ENCODE measurements at regions not wholly inside any gene's neighbourhood (a gene's known extent, or its start where the extent isn't known, plus 50 kb on each side); places are given as distances from the start of the nearest gene placed in this dataset.

DNA sequence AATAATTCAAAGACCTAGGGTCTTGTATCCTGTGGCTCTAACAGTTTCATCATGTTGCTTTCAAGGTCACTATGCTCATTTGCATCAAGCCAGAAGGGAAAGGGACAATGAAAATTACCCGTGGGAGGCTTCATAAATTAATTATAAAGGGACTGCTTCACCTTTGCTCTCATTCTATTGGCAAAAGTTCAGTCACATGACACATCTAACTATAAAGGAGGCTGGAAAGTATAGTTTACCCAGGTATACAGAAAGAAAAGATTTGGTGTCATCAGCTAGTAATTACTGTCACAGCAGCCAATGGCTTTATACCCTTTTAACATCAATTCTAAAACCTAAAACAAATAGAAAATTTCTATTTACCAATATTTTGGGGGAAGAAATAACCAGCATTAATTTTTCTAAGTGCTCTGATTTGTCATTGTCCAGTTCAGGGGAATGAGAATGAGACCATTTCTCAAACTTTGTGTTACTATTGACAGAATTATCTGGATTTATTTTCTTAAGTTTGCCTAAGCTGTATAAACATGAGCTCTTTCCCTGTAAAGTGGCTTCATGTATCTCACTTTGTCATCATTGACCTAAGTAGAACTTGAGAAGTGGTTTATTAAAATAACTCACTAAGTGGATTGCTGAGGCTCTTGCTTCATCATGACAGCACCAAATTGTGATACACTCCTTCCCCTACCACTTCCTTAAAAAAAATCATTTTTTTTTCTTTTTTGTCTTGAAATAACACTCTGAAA lies 257.7 kb upstream of the PEX5L start:
- no peak overlapping the region for H3K4me3 ChIP-seq (ENCODE audit: control insufficient read depth, low read depth, low read length)
- no peak for DNase-seq (ENCODE audit: low read depth)
- TF ChIP-seq CTCF (IDR thresholded peaks at IDR 0.05; ENCODE audit: control insufficient read depth, insufficient read depth, low read depth, low read length, missing control alignments): no peak

DNA sequence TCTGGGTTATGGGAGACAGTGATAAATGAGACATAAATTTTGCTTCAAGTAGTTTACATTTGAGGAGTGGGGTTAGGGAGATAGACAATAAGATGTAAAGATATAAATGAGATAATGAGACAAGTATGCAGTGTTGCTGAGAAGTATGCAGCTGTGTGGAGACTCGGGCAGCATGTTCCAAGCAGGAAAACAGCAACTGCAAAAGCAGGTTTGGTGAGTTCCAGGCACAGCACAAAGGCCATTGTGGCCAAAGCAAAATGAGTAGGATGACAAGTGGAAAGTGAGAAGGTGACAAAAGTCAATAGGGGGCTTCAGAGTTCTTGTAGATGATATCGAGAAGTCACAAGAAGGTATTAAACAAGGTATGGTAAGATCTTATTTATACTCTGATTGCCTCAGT lies 259.1 kb upstream of the PEX5L start:
- TF ChIP-seq CTCF (IDR thresholded peaks at IDR 0.05; ENCODE audit: control insufficient read depth, insufficient read depth, low read depth, low read length, missing control alignments): no peak
- DNase-seq (ENCODE audit: low read depth): no peak
- H3K4me3 ChIP-seq (ENCODE audit: control insufficient read depth, low read depth, low read length): no peak overlapping the region

- TF ChIP-seq CTCF (IDR thresholded peaks at IDR 0.05; ENCODE audit: control insufficient read depth, insufficient read depth, low read depth, low read length, missing control alignments): no peak
- no peak overlapping the region for H3K4me3 ChIP-seq (ENCODE audit: control insufficient read depth, low read depth, low read length)
- no peak for DNase-seq (ENCODE audit: low read depth)
These were observed 260.2 kb upstream of the PEX5L start for GRCh38 chr3:180296971-180297370.

DNA sequence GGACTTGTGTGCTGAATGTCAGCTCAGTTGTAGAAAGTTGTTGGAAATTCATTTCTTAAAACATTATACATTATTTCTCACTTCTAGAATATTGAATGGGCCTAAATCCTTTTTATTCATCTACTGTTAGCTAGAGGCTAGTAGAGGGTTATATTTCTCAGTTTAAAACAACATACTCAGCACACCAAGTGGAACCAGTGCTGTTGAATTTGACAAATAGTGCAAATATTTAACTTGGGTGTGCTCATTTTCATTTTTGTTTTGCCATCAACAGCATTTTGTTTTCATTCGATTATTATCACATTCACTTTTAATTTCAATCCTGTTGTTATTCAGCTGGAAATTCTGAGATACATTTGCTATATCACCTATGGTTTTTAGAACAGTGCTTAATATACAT lies 269.4 kb upstream of the PEX5L start:
- TF ChIP-seq CTCF (IDR thresholded peaks at IDR 0.05; ENCODE audit: control insufficient read depth, insufficient read depth, low read depth, low read length, missing control alignments): no peak
- H3K4me3 ChIP-seq (ENCODE audit: control insufficient read depth, low read depth, low read length): no peak overlapping the region
- no peak for DNase-seq (ENCODE audit: low read depth)

GRCh38 chr3:180306691-180307090 lies 270.0 kb upstream of the PEX5L start:
- H3K4me3 ChIP-seq (ENCODE audit: control insufficient read depth, low read depth, low read length): no peak overlapping the region
- no peak for DNase-seq (ENCODE audit: low read depth)
- TF ChIP-seq CTCF (IDR thresholded peaks at IDR 0.05; ENCODE audit: control insufficient read depth, insufficient read depth, low read depth, low read length, missing control alignments): no peak

- no peak for TF ChIP-seq CTCF (IDR thresholded peaks at IDR 0.05; ENCODE audit: control insufficient read depth, insufficient read depth, low read depth, low read length, missing control alignments)
- no peak for DNase-seq (ENCODE audit: low read depth)
- no peak overlapping the region for H3K4me3 ChIP-seq (ENCODE audit: control insufficient read depth, low read depth, low read length)
These were observed 274.5 kb upstream of the PEX5L start for GRCh38 chr3:180311242-180311641.
